ENCODE measurements at regions not wholly inside any gene's neighbourhood (a gene's known extent, or its start where the extent isn't known, plus 50 kb on each side); places are given as distances from the start of the nearest gene placed in this dataset.

DNA sequence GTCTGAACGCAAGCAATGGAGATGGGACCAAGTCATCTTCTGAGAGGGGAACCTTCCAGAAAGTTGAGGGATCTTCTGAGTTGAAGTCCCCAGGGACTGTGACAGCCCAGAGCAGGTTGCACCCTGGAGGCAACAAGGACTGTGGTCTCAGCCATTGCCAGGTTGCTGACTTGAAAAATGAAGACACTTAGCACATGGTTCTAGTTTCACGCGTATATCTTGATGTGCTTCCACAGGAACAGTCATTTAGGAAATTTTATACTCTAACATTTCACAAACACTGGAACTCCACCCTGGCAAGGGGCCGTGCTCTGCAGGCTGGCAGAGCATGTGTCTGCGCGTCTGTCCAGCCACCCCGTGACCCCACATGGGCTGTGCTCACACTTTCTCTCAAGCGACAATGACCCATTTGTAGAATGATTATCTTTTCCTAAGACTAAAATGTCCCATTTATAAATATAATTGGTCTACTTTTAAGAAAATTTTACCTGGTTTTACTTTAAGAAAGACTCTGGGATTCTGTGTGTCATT is 157.0 kb downstream of the ERMARD start:
- Histone ChIP-seq H2BK20ac (ENCODE audit: low read length) (no peak overlapping the region), H3K56ac (replicated peaks; ENCODE audit: insufficient read length, low read depth, low read length) (no peak overlapping the region), H2BK15ac (ENCODE audit: low read length) (no peak overlapping the region), H2BK120ac (replicated peaks; ENCODE audit: low read depth, low read length) (no peak overlapping the region), H2BK5ac (ENCODE audit: low read depth, low read length) (no peak overlapping the region), H4K20me1 (replicated peaks in 1 of 2; ENCODE audit: control insufficient read depth in 1 of 2, insufficient read depth in 2 of 2, low read length in 2 of 2) (peaks cover 0 to 2% of the 10 kb centered on the region in 2 experiments), H3K4me3 (ENCODE audit: extremely low read depth in 1 of 4, insufficient read depth in 2 of 4, low read depth in 3 of 4, low read length in 4 of 4) (no peak overlapping the region), H3K4me1 (replicated peaks in 1 of 4; ENCODE audit: control insufficient read depth in 3 of 4, insufficient read depth in 4 of 4, low read length in 3 of 4) (peaks cover 0 to 4% (median 0%) of the 10 kb centered on the region in 4 experiments; a peak in 2 of 7 replicates), H3K27me3 (replicated peaks in 1 of 4; ENCODE audit: control insufficient read depth in 3 of 4, extremely low read depth in 1 of 4, insufficient read depth in 3 of 4, low read length in 3 of 4) (no peaks in the 10 kb centered on the region), H3K79me1 (ENCODE audit: low read depth, low read length) (no peaks in the 10 kb centered on the region), H3K14ac (ENCODE audit: insufficient read length) (no peak overlapping the region), H4K8ac (ENCODE audit: extremely low read depth, insufficient read depth, low read length) (no peak overlapping the region), H3K27ac (ENCODE audit: low read depth, low read length) (no peak overlapping the region), H3K79me2 (ENCODE audit: control insufficient read depth in 1 of 2, insufficient read depth in 2 of 2, low read length in 2 of 2) (no peaks in the 10 kb centered on the region), H3K36me3 (ENCODE audit: control insufficient read depth in 2 of 4, insufficient read depth in 4 of 4, low read length in 3 of 4) (no peaks in the 10 kb centered on the region), H4K5ac (ENCODE audit: insufficient read length, low read depth, low read length) (no peak overlapping the region), H4K91ac (replicated peaks; ENCODE audit: insufficient read length, low read length) (no peak overlapping the region), H3K23ac (ENCODE audit: insufficient read length) (no peak overlapping the region), H2AFZ (ENCODE audit: low read length) (no peak overlapping the region), H3K9me3 (ENCODE audit: insufficient read depth in 2 of 2, low read depth in 1 of 2, low read length in 1 of 2) (no peaks in the 10 kb centered on the region; a peak in 1 of 4 replicates), H3K4ac (replicated peaks; ENCODE audit: insufficient read length, low read depth, low read length) (no peak overlapping the region), H3K23me2 (ENCODE audit: low read depth, low read length) (peaks cover 2% of the 10 kb centered on the region; the same call in 1 of the 2 replicates), H3K4me2 (ENCODE audit: insufficient read depth in 1 of 2, low read depth in 2 of 2, low read length in 2 of 2) (no peak overlapping the region), H2AK5ac (ENCODE audit: low read depth, low read length) (no peak overlapping the region), H2BK12ac (ENCODE audit: low read depth, low read length) (no peak overlapping the region), H3K18ac (ENCODE audit: extremely low read depth, low read length) (no peak overlapping the region), H3K9ac (replicated peaks in 1 of 4; ENCODE audit: extremely low read depth in 1 of 4, low read depth in 3 of 4, low read length in 3 of 4) (no peak overlapping the region)
- ChIA-PET POLR2A (ENCODE audit: partially characterized antibody) (no interaction called here), CTCF (ENCODE audit: partially characterized antibody) (no interaction called here)
- FAIRE-seq (no peak), DNase-seq (ENCODE audit: low read depth in 1 of 2, low spot score in 2 of 2) (no peak)
- 87% methylated on average over 8 of the region's 8 CpGs; no CpG with 5 or more reads in 1 of the 2 experiments for WGBS, 2 experiments (ENCODE audit: extremely low coverage in 1 of 2, insufficient coverage in 1 of 2, insufficient read length in 1 of 2, insufficient replicate concordance in 2 of 2, low coverage in 1 of 2, low lambda C conversion rate in 2 of 2, missing lambda C conversion rate in 1 of 2)
- TF ChIP-seq YY1 (IDR thresholded peaks at IDR 0.05; ENCODE audit: low read depth, low read length) (no peak), TAF7 (optimal IDR thresholded peaks at IDR 0.05; ENCODE audit: borderline replicate concordance, low read depth, low read length) (no peak), NRF1 (IDR thresholded peaks at IDR 0.05; ENCODE audit: low read depth, low read length) (no peak), KDM5A (IDR thresholded peaks at IDR 0.05; ENCODE audit: low read length) (no peak), CHD2 (IDR thresholded peaks at IDR 0.05; ENCODE audit: low read length) (no peak), FOSL1 (IDR thresholded peaks at IDR 0.05; ENCODE audit: insufficient read depth, low read depth, low read length) (no peak), EGR1 (IDR thresholded peaks at IDR 0.05; ENCODE audit: borderline replicate concordance, low read depth, low read length) (no peak), RBBP5 (IDR thresholded peaks at IDR 0.05; ENCODE audit: borderline replicate concordance, low read depth, low read length) (no peak)
- TF ChIP-seq, protein P1, sequence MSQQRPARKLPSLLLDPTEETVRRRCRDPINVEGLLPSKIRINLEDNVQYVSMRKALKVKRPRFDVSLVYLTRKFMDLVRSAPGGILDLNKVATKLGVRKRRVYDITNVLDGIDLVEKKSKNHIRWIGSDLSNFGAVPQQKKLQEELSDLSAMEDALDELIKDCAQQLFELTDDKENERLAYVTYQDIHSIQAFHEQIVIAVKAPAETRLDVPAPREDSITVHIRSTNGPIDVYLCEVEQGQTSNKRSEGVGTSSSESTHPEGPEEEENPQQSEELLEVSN (IDR thresholded peaks at IDR 0.05): no peak
- TF ChIP-seq, protein P2, sequence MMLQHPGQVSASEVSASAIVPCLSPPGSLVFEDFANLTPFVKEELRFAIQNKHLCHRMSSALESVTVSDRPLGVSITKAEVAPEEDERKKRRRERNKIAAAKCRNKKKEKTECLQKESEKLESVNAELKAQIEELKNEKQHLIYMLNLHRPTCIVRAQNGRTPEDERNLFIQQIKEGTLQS (IDR thresholded peaks at IDR 0.05; ENCODE audit: insufficient read depth, low read depth, low read length): no peak

All from H1 (cell line).